D721Med (cell line): ENCODE measurements at regions not wholly inside any gene's neighbourhood (a gene's known extent, or its start where the extent isn't known, plus 50 kb on each side); places are given as distances from the start of the nearest gene placed in this dataset.

Experiments
- DNase-seq: peaks from one replicate; pipeline ENCODE4 v3.0.0; 2011; ENCODE audit warnings: low spot score; ENCODE audit not compliant: insufficient read length
- FAIRE-seq: peaks from 2 replicates; lab custom pipeline; 2011; peaks lifted over from hg19 to GRCh38; lab: Jason Lieb, UNC
- CTCF ChIP-seq: IDR thresholded peaks from 2 replicates; pipeline ENCODE4 v1.5.1; 2012; ENCODE audit warnings: mild to moderate bottlenecking, control low read depth; ENCODE audit not compliant: insufficient read depth; ENCODE audit errors: missing control alignments

- no peak for TF ChIP-seq CTCF
- FAIRE-seq (peak; percentile 58), DNase-seq (no peak)
Measured at GRCh38 chr4:130699004-130699403, 1603.1 kb downstream of the C4orf33 start.

GRCh38 chr4:130703211-130703935 is 1607.4 kb downstream of the C4orf33 start:
- FAIRE-seq, result no peak
- TF ChIP-seq CTCF, result no peak
- DNase-seq, result no peak

GRCh38 chr4:130705023-130705422 is 1609.1 kb downstream of the C4orf33 start:
- FAIRE-seq (no peak), DNase-seq (no peak)
- no peak for TF ChIP-seq CTCF

GRCh38 chr4:130712038-130712437 is 1616.1 kb downstream of the C4orf33 start:
- TF ChIP-seq CTCF, result no peak
- no peak for FAIRE-seq
- no peak for DNase-seq

- FAIRE-seq, result no peak
- TF ChIP-seq CTCF, result no peak
- DNase-seq, result no peak
Measured at GRCh38 chr4:130714006-130714405, 1618.1 kb downstream of the C4orf33 start.

- no peak for FAIRE-seq
- no peak for TF ChIP-seq CTCF
- DNase-seq, result no peak
Measured at GRCh38 chr4:130722361-130722760, 1626.4 kb downstream of the C4orf33 start.

- FAIRE-seq (no peak), DNase-seq (no peak)
- TF ChIP-seq CTCF, result no peak
Measured at GRCh38 chr4:130736436-130737185, 1640.7 kb downstream of the C4orf33 start.
